Ovary (tissue), 7 donors: ENCODE measurements at regions not wholly inside any gene's neighbourhood (a gene's known extent, or its start where the extent isn't known, plus 50 kb on each side); places are given as distances from the start of the nearest gene placed in this dataset.

Source experiments
- DNase-seq, 5 donors: peaks; one replicate each; pipeline ENCODE4 v3.0.0-alpha.2; 2019 to 2020
- H3K27ac ChIP-seq, 2 donors: fragments of 200-600 bp; one replicate each; pipeline versions ENCODE4 v1.5.1 to v1.8.0; 2019 to 2022
- H3K27me3 ChIP-seq: fragments of 200-600 bp; one replicate; pipeline ENCODE4 v1.8.0; 2022
- H3K36me3 ChIP-seq: fragments of 200-600 bp; sonication (generic); one replicate; pipeline ENCODE4 v1.5.1; 2019
- H3K4me1 ChIP-seq: one replicate; pipeline ENCODE4 v1.8.1; 2013; ENCODE audit warnings: mild to moderate bottlenecking, moderate library complexity; ENCODE audit not compliant: insufficient read depth
- H3K4me3 ChIP-seq: fragments of 200-600 bp; sonication (generic); one replicate; pipeline ENCODE4 v1.5.1; 2017
- H3K9me3 ChIP-seq, 2 donors: fragments of 200-600 bp in 1 of 2; sonication (generic) in 1 of 2; one replicate each; pipeline versions ENCODE4 v1.5.1 to v1.8.1; 2013 to 2019; ENCODE audit warnings: mild to moderate bottlenecking in 1 of 2, moderate library complexity in 1 of 2
- EP300 ChIP-seq: sonication (generic); formaldehyde crosslinking; IDR thresholded peaks from one replicate; pipeline ENCODE4 v1.6.1; 2017; ENCODE audit warnings: antibody characterized with exemption
- POLR2A ChIP-seq: fragments of 450-650 bp; IDR thresholded peaks from one replicate; pipeline ENCODE4 v1.6.1; 2017; ENCODE audit warnings: antibody characterized with exemption, mild to moderate bottlenecking, moderate library complexity
- WGBS, 3 donors: extraction: QIAGEN DNeasy Blood & Tissue Kit in 1 of 3; methylation state at CpG; one replicate each; pipeline versions ENCODE4 v1.1.5 to v1.1.7; 2013 to 2017; 5-methylcytosine and 5-hydroxymethylcytosine counted together
- intact Hi-C, 4 donors: fragments of 100-400 bp; cut with DNase I; formaldehyde crosslinking; loops; one replicate each; pipeline versions ENCODE4 v1.11.0 to v1.15.1; 2022 to 2023
- TF ChIP-seq, protein P1 (sequence below), 3 donors: fragments of 450-650 bp in 2 of 3; fragments of 200-600 bp in 1 of 3; IDR thresholded peaks; one replicate each; pipeline versions ENCODE4 v1.5.1 to v1.8.0; 2016 to 2022; ENCODE audit warnings: antibody characterized with exemption in 3 of 3, mild to moderate bottlenecking in 1 of 3
- donor health status: DM: no; HTN: no; CAD: no; lungs with moderate emphysema.
- donor health status: DM: no; HTN: no; CAD: no.
- donor health status: Bipolar disorder and iron deficiency.
- donor health status: DM: no; HTN: no; CAD: no.
- donor health status: DM: yes; HTN: yes; CAD: no.

DNA sequence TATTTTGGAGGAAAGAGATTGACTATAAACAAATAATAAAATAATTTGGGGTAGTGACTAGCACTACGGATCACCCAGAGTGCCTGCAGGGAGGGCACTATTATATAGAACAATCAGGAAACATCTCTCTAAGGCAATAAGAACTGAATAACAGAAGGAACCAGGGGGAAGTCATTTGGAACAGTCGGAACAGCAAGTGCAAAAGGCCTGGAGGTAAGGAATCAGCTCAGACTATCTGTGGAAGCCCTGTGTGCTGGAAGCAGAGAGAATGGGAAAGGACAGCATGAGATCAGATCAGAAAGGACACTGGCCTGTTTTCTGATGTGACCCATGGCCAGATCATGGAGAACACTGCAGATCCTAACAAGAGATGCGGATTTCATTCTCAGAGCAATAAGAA is 357.6 kb downstream of the EFNA5 start:
- WGBS, 3 donors = 93 to 99% (median 95%) methylated on average over 3 of the region's 3 CpGs
- H3K4me3 ChIP-seq = no peak overlapping the region
- no peaks in the 10 kb centered on the region for H3K9me3 ChIP-seq
- H3K36me3 ChIP-seq = no peaks in the 10 kb centered on the region
- intact Hi-C loops = no loop called here
- TF ChIP-seq, protein P1, sequence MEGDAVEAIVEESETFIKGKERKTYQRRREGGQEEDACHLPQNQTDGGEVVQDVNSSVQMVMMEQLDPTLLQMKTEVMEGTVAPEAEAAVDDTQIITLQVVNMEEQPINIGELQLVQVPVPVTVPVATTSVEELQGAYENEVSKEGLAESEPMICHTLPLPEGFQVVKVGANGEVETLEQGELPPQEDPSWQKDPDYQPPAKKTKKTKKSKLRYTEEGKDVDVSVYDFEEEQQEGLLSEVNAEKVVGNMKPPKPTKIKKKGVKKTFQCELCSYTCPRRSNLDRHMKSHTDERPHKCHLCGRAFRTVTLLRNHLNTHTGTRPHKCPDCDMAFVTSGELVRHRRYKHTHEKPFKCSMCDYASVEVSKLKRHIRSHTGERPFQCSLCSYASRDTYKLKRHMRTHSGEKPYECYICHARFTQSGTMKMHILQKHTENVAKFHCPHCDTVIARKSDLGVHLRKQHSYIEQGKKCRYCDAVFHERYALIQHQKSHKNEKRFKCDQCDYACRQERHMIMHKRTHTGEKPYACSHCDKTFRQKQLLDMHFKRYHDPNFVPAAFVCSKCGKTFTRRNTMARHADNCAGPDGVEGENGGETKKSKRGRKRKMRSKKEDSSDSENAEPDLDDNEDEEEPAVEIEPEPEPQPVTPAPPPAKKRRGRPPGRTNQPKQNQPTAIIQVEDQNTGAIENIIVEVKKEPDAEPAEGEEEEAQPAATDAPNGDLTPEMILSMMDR (IDR thresholded peaks at IDR 0.05) = no peak
- no peak for TF ChIP-seq EP300
- no peak for TF ChIP-seq POLR2A
- no peaks in the 10 kb centered on the region for H3K27me3 ChIP-seq
- H3K4me1 ChIP-seq = no peaks in the 10 kb centered on the region
- no peak overlapping the region for H3K27ac ChIP-seq
- DNase-seq = no peak

DNA sequence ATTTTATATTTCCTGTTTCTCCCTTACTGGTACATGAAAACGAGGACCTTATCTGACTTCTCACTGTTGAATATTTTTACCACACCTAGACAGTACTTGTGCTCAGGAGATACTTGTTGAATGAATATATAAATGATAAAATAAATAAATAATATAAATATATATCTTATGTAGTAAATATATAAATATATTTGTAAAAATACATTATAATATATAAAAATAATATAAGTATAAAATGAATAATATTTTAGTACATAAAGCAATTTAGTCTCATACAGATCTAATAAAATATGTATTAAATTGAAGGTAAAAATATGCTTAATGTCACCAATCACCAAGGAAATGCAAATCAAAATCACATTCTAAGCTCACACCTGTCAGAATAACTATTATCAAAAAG is 360.6 kb downstream of the EFNA5 start:
- Histone ChIP-seq H3K4me3 (no peak overlapping the region), H3K27me3 (no peaks in the 10 kb centered on the region), H3K27ac (no peak overlapping the region), H3K36me3 (no peaks in the 10 kb centered on the region), H3K4me1 (no peaks in the 10 kb centered on the region), H3K9me3 (no peaks in the 10 kb centered on the region)
- DNase-seq = no peak
- 21 to 45% (median 38%) methylated on average over 1 of the region's 1 CpG for WGBS, 3 donors
- intact Hi-C loops = no loop called here
- TF ChIP-seq EP300 (no peak), POLR2A (no peak)
- TF ChIP-seq, protein P1 (IDR thresholded peaks at IDR 0.05) = no peak

DNA sequence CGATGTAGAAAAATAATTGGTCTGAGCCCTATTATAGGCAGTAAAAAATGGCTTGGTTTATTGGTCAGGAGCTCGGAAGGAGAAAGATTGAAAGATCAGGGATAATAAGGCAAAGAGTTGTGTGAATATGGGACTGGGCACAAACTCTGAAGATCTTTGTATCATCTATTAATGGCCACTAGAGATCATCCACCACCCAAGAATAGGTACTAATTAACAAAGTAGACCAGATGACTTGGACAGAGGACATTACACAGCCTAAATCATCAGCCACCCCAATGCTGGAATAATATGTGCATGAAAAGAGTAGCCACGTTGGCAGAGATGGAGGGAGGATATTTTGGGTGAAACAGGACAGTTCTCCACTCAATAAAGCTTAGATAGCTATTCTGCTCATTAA is 364.1 kb downstream of the EFNA5 start:
- no peaks in the 10 kb centered on the region for H3K9me3 ChIP-seq
- TF ChIP-seq POLR2A = no peak
- no peak for TF ChIP-seq EP300
- TF ChIP-seq, protein P1 (IDR thresholded peaks at IDR 0.05) = no peak
- 93 to 97% (median 93%) methylated on average over 3 of the region's 3 CpGs for WGBS, 3 donors
- H3K27ac ChIP-seq = no peak overlapping the region
- no peaks in the 10 kb centered on the region for H3K4me1 ChIP-seq
- H3K4me3 ChIP-seq = no peak overlapping the region
- no peaks in the 10 kb centered on the region for H3K36me3 ChIP-seq
- no peak for DNase-seq
- no peaks in the 10 kb centered on the region for H3K27me3 ChIP-seq
- intact Hi-C loops = no loop called here

DNA sequence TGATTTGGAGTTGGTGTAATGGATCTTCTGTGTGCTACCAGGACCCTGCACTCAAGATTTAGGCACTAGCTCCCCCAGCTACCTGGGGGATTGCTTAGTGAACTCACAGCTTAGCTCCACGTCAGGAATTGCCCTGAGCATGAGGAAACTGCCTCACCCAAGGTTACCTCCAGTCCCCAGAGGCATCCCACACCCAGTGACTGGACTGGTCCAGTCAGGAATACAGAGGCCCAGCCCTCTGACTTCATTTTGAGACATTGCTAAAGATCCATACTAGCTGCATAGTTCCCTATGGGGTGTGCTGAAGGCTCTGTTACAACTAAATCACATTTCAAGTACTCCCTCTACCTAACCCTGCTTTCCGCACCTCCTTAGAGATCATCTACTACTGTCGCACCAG is 364.7 kb downstream of the EFNA5 start:
- intact Hi-C loops = no loop called here
- TF ChIP-seq EP300 = no peak
- no peak for TF ChIP-seq POLR2A
- TF ChIP-seq, protein P1 (IDR thresholded peaks at IDR 0.05) = no peak
- Histone ChIP-seq H3K36me3 (no peaks in the 10 kb centered on the region), H3K9me3 (no peaks in the 10 kb centered on the region), H3K4me1 (no peaks in the 10 kb centered on the region), H3K27me3 (no peaks in the 10 kb centered on the region), H3K4me3 (no peak overlapping the region), H3K27ac (no peak overlapping the region)
- no peak for DNase-seq
- 96 to 99% (median 98%) methylated on average over 3 of the region's 3 CpGs for WGBS, 3 donors

DNA sequence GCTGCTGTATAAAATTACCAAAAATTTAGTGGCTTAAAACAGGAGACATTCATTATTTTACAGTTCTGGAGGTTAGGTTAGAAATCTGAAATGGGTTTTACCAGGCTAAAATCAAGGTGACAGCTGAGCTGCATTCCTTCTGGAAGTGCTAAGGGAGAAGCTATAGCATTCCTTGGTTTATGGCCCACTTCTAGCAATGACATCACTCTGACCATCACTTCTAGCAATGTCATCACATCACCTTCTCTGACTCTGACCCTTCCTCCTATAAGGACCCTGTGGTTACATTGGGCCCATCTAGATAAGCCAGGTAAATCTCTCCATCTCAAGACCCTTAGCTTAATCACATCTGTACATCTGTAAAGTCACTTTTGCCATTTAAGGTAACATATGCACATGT is 366.1 kb downstream of the EFNA5 start:
- Histone ChIP-seq H3K27ac (no peak overlapping the region), H3K4me3 (no peak overlapping the region), H3K4me1 (no peaks in the 10 kb centered on the region), H3K9me3 (no peaks in the 10 kb centered on the region), H3K27me3 (no peaks in the 10 kb centered on the region), H3K36me3 (no peaks in the 10 kb centered on the region)
- TF ChIP-seq POLR2A = no peak
- TF ChIP-seq, protein P1 (IDR thresholded peaks at IDR 0.05) = no peak
- no peak for TF ChIP-seq EP300
- intact Hi-C loops = no loop called here
- DNase-seq = no peak
